K562 (cell line): ENCODE measurements at regions not wholly inside any gene's neighbourhood (a gene's known extent, or its start where the extent isn't known, plus 50 kb on each side); places are given as distances from the start of the nearest gene placed in this dataset.

ENCODE experiments used
- ATAC-seq: fragments of 200-7000 bp; cut with Tn5 transposase; 3 replicates; pipeline ENCODE4 v1.9.1; 2020; ENCODE audit warnings: moderate library complexity
- BruUV-seq: library from RNA; stranded (reverse); fragments of 400-500 nt; replicated peaks from 2 replicates; lab custom pipeline; 2021; lab: Mats Ljungman, UMichigan
- CTCF ChIA-PET: fragments of 300-600 bp; formaldehyde crosslinking; extraction: SDS; loops from one replicate; lab custom pipeline; 2021; ENCODE audit warnings: low intra/inter-chr PET ratio; lab: Yijun Ruan, JAX
- POLR2A ChIA-PET: fragments of 300-600, 350-650 bp; sonication (Branson Sonifier 250); formaldehyde crosslinking; extraction: SDS; loops from one replicate; lab custom pipeline; 2021; ENCODE audit warnings: antibody characterized with exemption, inconsistent platforms; lab: Yijun Ruan, JAX
- DNase-seq, 4 experiments: peaks; one replicate each; pipeline versions ENCODE4 v3.0.0 to v3.0.0-alpha.2; 2011 to 2018; ENCODE audit warnings: low spot score in 3 of 4, mixed read lengths in 3 of 4; ENCODE audit errors: extremely low read depth in 1 of 4
- FAIRE-seq: peaks from 2 replicates; lab custom pipeline; 2011; peaks lifted over from hg19 to GRCh38; lab: Jason Lieb, UNC
- H2AFZ ChIP-seq: 2 replicates; pipeline ENCODE4 v1.6.0; 2011; ENCODE audit warnings: low read depth, low read length, control low read depth, inconsistent platforms
- H3K27ac ChIP-seq: fragments of 200-600 bp; 3 replicates; pipeline ENCODE4 v1.8.0; 2011; ENCODE audit warnings: low read depth, mild to moderate bottlenecking, control low read depth, inconsistent platforms, low read length, moderate library complexity, mixed read lengths; ENCODE audit errors: extremely low read depth
- H3K27me3 ChIP-seq, 2 experiments: fragments of 300-600 bp in 1 of 2; 2 replicates in 1 of 2; 3 replicates in 1 of 2; pipeline versions ENCODE4 v1.6.0 to v1.8.0; 2011; ENCODE audit warnings: inconsistent platforms in 2 of 2, low read length in 2 of 2, mild to moderate bottlenecking in 1 of 2, mixed read lengths in 1 of 2, moderate library complexity in 1 of 2; ENCODE audit not compliant: control insufficient read depth in 2 of 2, insufficient read depth in 2 of 2
- H3K36me3 ChIP-seq: fragments of 300-600 bp; 3 replicates; pipeline ENCODE4 v1.8.0; 2011; ENCODE audit warnings: mild to moderate bottlenecking, low read length, inconsistent platforms; ENCODE audit not compliant: control insufficient read depth, insufficient read depth
- H3K4me1 ChIP-seq, 2 experiments: fragments of 200-600 bp in 1 of 2; replicated peaks in 1 of 2; 2 replicates in 1 of 2; 3 replicates in 1 of 2; pipeline versions ENCODE4 v1.5.1 to v1.8.0; 2011; ENCODE audit warnings: inconsistent platforms in 2 of 2, low read length in 2 of 2, mild to moderate bottlenecking in 1 of 2, mixed read lengths in 1 of 2, moderate library complexity in 1 of 2; ENCODE audit not compliant: control insufficient read depth in 2 of 2, insufficient read depth in 2 of 2
- H3K4me2 ChIP-seq: 2 replicates; pipeline ENCODE4 v1.6.1; 2011; ENCODE audit warnings: low read length, control low read depth, inconsistent platforms, mixed read lengths; ENCODE audit not compliant: insufficient read depth
- H3K4me3 ChIP-seq: fragments of 200-600 bp; sonication (generic), shearing (Covaris generic); 2 replicates; pipeline ENCODE4 v1.5.1; 2016; ENCODE audit warnings: control low read depth, inconsistent platforms
- H3K79me2 ChIP-seq: fragments of 200-600 bp; 3 replicates; pipeline ENCODE4 v1.8.0; 2011; ENCODE audit warnings: low read length, inconsistent platforms; ENCODE audit not compliant: control insufficient read depth, insufficient read depth
- H3K9ac ChIP-seq, 2 experiments: 2 replicates each; pipeline versions ENCODE4 v1.6.0 to v1.6.1; 2011; ENCODE audit warnings: low read depth in 2 of 2, low read length in 2 of 2, control low read depth in 1 of 2, inconsistent platforms in 1 of 2, mild to moderate bottlenecking in 1 of 2, mixed read lengths in 1 of 2; ENCODE audit not compliant: insufficient read depth in 1 of 2
- H3K9me1 ChIP-seq: one replicate; pipeline ENCODE4 v1.6.0; 2011; ENCODE audit warnings: inconsistent platforms, mild to moderate bottlenecking, low read length, moderate library complexity; ENCODE audit not compliant: control insufficient read depth, insufficient read depth
- H3K9me3 ChIP-seq: replicated peaks from 2 replicates; pipeline ENCODE4 v1.5.1; 2011; ENCODE audit warnings: low read depth, low read length, inconsistent platforms; ENCODE audit not compliant: control insufficient read depth, insufficient read depth
- H4K20me1 ChIP-seq: replicated peaks from 2 replicates; pipeline ENCODE4 v1.6.1; 2011; ENCODE audit warnings: low read length, inconsistent platforms, mixed read lengths; ENCODE audit not compliant: control insufficient read depth, insufficient read depth
- DEAF1 ChIP-seq: fragments of 450-650 bp; formaldehyde crosslinking; IDR thresholded peaks from 2 replicates; pipeline ENCODE4 v1.4.0; 2020; ENCODE audit warnings: mild to moderate bottlenecking, moderate library complexity
- HMGN3 ChIP-seq: IDR thresholded peaks from 2 replicates; pipeline ENCODE4 v1.6.1; 2011; ENCODE audit warnings: borderline replicate concordance, low read depth, mild to moderate bottlenecking, mixed read lengths, low read length; ENCODE audit not compliant: insufficient read length; ENCODE audit errors: extremely low read depth
- ID3 ChIP-seq, 2 experiments: fragments of 250-450 bp in 1 of 2; fragments of 450-650 bp in 1 of 2; sonication (Bioruptor Pico) in 1 of 2; IDR thresholded peaks; 2 replicates each; pipeline versions ENCODE4 v1.6.1 to v1.8.0; 2016 to 2021; ENCODE audit warnings: mild to moderate bottlenecking in 2 of 2, moderate library complexity in 2 of 2, missing compliant biosample characterization in 1 of 2, missing genetic modification characterization in 1 of 2
- NBN ChIP-seq: fragments of 450-650 bp; IDR thresholded peaks from 2 replicates; pipeline ENCODE4 v1.6.1; 2016; ENCODE audit warnings: low read depth, mild to moderate bottlenecking
- ZNF146 ChIP-seq: IDR thresholded peaks from one replicate; pipeline ENCODE4 v1.6.1; 2018; ENCODE audit warnings: missing compliant biosample characterization; ENCODE audit not compliant: unreplicated experiment
- ZNF354B ChIP-seq: fragments of 250-450 bp; sonication (Bioruptor Pico); IDR thresholded peaks from 2 replicates; pipeline ENCODE4 v1.4.0; 2020
- ZNF41 ChIP-seq: fragments of 250-450 bp; sonication (Bioruptor Pico); conservative IDR thresholded peaks from 2 replicates; pipeline ENCODE4 v1.4.0; 2020; ENCODE audit warnings: mild to moderate bottlenecking
- in situ Hi-C: fragments of 300-500 bp; cut with MboI; formaldehyde crosslinking; loops from 4 replicates; pipeline ENCODE4 v1.15.0; 2018; ENCODE audit warnings: inconsistent platforms, mixed read lengths
- intact Hi-C: fragments of 100-400 bp; cut with micrococcal nuclease; formaldehyde crosslinking; loops from 2 replicates; pipeline ENCODE4 v1.14.2; 2022

- TF ChIP-seq ZNF146 (CRISPR knock-in tag) (no peak), HMGN3 (no peak), ID3 (CRISPR knock-in tag; IDR thresholded peaks at IDR 0.05) (no peak), ID3 (tag; IDR thresholded peaks at IDR 0.05) (no peak)
Observed at GRCh38 chr13:83281654-83282053, 600.6 kb downstream of the SLITRK1 start (continued).

GRCh38 chr13:83274679-83275078 is 607.6 kb downstream of the SLITRK1 start:
- no peak for DNase-seq
- Histone ChIP-seq H3K4me1 (no peaks in the 10 kb centered on the region), H3K9me1 (no peaks in the 10 kb centered on the region), H2AFZ (no peak overlapping the region), H3K9ac (no peak overlapping the region), H4K20me1 (no peaks in the 10 kb centered on the region), H3K4me3 (no peak overlapping the region)
- intact Hi-C loops: no loop called here
- CTCF ChIA-PET: no interaction called here
- ATAC-seq: no peak
- FAIRE-seq: no peak
- POLR2A ChIA-PET: no interaction called here
- no TSS peak for BruUV-seq
- TF ChIP-seq NBN (no peak), ZNF354B (no peak), ZNF41 (CRISPR knock-in tag) (no peak), DEAF1 (CRISPR knock-in tag) (no peak)
- TF ChIP-seq, all 486 proteins: peak for 0
- Histone ChIP-seq H3K36me3 (no peaks in the 10 kb centered on the region), H3K27me3 (no peaks in the 10 kb centered on the region), H3K9me3 (no peaks in the 10 kb centered on the region), H3K4me2 (no peak overlapping the region), H3K79me2 (no peaks in the 10 kb centered on the region), H3K27ac (no peak overlapping the region)
- in situ Hi-C loops: no loop called here
